Colonic mucosa (tissue), 4 donors: ENCODE measurements at regions not wholly inside any gene's neighbourhood (a gene's known extent, or its start where the extent isn't known, plus 50 kb on each side); places are given as distances from the start of the nearest gene placed in this dataset.

ENCODE experiments used
- DNase-seq: peaks from one replicate; pipeline ENCODE4 v3.0.0-alpha.2; 2020
- H3K27ac ChIP-seq: fragments of 200-600 bp; one replicate; pipeline ENCODE4 v1.8.0; 2021
- H3K27me3 ChIP-seq: fragments of 200-600 bp; one replicate; pipeline ENCODE4 v1.8.0; 2021
- H3K36me3 ChIP-seq: fragments of 200-600 bp; one replicate; pipeline ENCODE4 v1.8.0; 2021
- H3K4me1 ChIP-seq: fragments of 200-600 bp; one replicate; pipeline ENCODE4 v1.8.0; 2021; ENCODE audit warnings: mild to moderate bottlenecking
- H3K4me3 ChIP-seq: fragments of 200-600 bp; one replicate; pipeline ENCODE4 v1.8.0; 2021
- H3K9ac ChIP-seq, 2 donors: one replicate each; pipeline ENCODE4 v1.7.0; 2013; ENCODE audit warnings: control low read depth in 2 of 2, low read depth in 2 of 2, low read length in 2 of 2
- H3K9me3 ChIP-seq: fragments of 200-600 bp; one replicate; pipeline ENCODE4 v1.8.0; 2021
- intact Hi-C: fragments of 100-400 bp; cut with DNase I; formaldehyde crosslinking; loops from one replicate; pipeline ENCODE4 v1.14.1; 2022
- TF ChIP-seq, protein P1 (sequence below): fragments of 200-600 bp; IDR thresholded peaks from one replicate; pipeline ENCODE4 v1.8.0; 2022; ENCODE audit warnings: antibody characterized with exemption, mild to moderate bottlenecking
- donor health status: healthy.
- donor health status: DM: no; HTN: no; CAD: no.
- donor health status: DM: no; HTN: no; CAD: no.

DNA sequence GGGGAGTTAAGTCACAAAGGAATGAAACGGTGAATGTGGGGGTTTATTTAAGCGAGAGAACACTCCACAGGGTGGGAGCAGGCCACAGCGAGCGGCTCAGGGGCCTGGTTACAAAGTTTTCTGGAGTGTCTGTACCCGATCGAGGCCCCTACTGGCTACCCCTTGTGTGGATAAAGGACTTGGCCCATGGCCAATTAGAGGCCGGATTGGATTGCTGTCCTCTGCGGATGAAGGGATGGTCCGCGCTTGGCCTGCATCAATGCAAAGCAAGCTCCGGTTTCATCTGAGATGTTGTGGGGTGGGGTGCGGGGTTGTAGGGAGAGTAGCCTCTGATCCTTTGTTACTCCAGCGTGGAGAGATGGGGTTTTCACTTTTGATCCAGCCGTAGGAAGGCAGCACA is 1574.5 kb upstream of the TENM3 start:
- H3K4me1 ChIP-seq: no peaks in the 10 kb centered on the region
- no peak overlapping the region for H3K27ac ChIP-seq
- H3K36me3 ChIP-seq: no peaks in the 10 kb centered on the region
- H3K9me3 ChIP-seq: no peaks in the 10 kb centered on the region
- intact Hi-C loops: loop anchor here (10.0 kb wide), 1 partner anchor 804 kb away; no protein-coding TSS in a partner anchor
- H3K9ac ChIP-seq: no peak overlapping the region
- TF ChIP-seq, protein P1, sequence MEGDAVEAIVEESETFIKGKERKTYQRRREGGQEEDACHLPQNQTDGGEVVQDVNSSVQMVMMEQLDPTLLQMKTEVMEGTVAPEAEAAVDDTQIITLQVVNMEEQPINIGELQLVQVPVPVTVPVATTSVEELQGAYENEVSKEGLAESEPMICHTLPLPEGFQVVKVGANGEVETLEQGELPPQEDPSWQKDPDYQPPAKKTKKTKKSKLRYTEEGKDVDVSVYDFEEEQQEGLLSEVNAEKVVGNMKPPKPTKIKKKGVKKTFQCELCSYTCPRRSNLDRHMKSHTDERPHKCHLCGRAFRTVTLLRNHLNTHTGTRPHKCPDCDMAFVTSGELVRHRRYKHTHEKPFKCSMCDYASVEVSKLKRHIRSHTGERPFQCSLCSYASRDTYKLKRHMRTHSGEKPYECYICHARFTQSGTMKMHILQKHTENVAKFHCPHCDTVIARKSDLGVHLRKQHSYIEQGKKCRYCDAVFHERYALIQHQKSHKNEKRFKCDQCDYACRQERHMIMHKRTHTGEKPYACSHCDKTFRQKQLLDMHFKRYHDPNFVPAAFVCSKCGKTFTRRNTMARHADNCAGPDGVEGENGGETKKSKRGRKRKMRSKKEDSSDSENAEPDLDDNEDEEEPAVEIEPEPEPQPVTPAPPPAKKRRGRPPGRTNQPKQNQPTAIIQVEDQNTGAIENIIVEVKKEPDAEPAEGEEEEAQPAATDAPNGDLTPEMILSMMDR: no peak
- H3K4me3 ChIP-seq: no peak overlapping the region
- no peaks in the 10 kb centered on the region for H3K27me3 ChIP-seq
- DNase-seq: no peak

DNA sequence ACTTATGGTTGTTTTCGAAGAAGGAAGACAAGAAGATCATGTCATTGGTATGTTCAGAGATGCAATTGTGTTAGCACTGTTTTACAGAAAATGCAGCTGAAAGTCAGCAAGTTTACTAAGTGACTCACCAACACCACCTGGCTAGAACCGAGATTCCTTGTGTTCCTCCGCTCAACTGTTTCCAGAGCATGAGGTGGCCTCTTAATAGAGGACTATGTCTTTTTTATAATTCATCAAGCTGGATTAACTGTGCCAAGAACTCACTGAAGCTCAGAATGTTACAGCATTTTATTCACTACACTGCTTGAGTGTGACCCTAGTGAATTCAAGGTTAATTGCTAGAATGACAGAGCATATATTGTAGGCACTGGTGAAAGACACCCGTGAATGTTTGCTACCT is 1573.5 kb upstream of the TENM3 start:
- Histone ChIP-seq H3K9me3 (no peaks in the 10 kb centered on the region), H3K27me3 (no peaks in the 10 kb centered on the region), H3K4me1 (no peaks in the 10 kb centered on the region), H3K4me3 (no peak overlapping the region), H3K36me3 (no peaks in the 10 kb centered on the region), H3K27ac (no peak overlapping the region), H3K9ac (no peak overlapping the region)
- DNase-seq: no peak
- TF ChIP-seq, protein P1: no peak
- intact Hi-C loops: loop anchor here (10.0 kb wide), 1 partner anchor 805 kb away; no protein-coding TSS in a partner anchor

DNA sequence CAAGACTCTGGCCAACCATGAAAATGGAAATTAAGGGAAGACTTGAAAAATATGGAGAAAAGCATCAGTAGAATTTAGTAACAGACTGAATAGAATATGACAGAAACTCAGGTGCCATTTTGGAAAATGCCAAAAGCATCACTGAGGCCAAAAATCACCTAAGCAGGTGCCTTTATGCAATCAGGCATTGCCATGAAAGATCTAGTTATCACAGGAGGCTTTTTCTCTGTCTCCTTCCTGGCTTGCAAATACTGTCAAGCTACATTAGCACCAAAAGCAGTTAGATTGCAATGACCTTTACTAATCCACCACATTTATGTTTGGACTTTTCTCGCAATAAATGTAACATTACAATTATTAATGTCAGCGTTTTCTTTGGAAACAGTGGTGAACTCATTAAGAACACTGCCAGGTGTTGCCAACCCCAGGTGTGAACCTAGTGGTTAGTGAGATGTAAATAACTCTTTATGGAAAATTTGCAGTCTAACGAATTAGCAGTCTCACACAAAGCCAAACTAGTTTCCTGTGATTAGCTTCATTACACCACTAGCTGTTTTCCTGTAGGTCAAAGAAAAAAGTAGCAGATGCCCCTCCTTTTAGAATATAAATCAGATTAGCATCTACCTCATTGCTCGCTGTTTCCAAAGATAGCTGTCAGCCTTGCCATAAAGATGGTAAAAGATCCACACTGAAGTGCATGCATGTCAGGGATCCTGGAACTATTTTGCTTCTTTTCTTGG is 1568.4 kb upstream of the TENM3 start:
- Histone ChIP-seq H3K4me3 (no peak overlapping the region), H3K27ac (no peak overlapping the region), H3K27me3 (no peaks in the 10 kb centered on the region), H3K4me1 (no peaks in the 10 kb centered on the region), H3K9ac (no peak overlapping the region), H3K36me3 (no peaks in the 10 kb centered on the region), H3K9me3 (no peaks in the 10 kb centered on the region)
- TF ChIP-seq, protein P1: no peak
- intact Hi-C loops: no loop called here
- no peak for DNase-seq

DNA sequence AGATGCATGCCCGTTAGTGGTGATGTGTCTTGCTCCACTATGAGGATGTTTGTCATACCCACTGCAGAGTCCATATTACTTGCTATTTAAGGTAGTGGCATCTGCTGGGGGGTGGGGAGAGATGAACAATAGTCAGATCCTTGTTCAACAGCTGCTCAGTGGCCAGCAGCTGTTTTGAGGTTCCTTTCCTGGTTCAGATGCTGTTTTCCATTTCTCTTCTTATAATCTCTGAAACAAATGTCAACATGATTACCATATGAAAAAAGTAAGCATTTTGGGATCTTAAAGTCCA is 1567.9 kb upstream of the TENM3 start:
- TF ChIP-seq, protein P1: no peak
- H3K36me3 ChIP-seq: no peaks in the 10 kb centered on the region
- no peak overlapping the region for H3K27ac ChIP-seq
- no peaks in the 10 kb centered on the region for H3K27me3 ChIP-seq
- no peak for DNase-seq
- no peaks in the 10 kb centered on the region for H3K4me1 ChIP-seq
- H3K9me3 ChIP-seq: no peaks in the 10 kb centered on the region
- H3K9ac ChIP-seq: no peak overlapping the region
- H3K4me3 ChIP-seq: no peak overlapping the region
- intact Hi-C loops: no loop called here

DNA sequence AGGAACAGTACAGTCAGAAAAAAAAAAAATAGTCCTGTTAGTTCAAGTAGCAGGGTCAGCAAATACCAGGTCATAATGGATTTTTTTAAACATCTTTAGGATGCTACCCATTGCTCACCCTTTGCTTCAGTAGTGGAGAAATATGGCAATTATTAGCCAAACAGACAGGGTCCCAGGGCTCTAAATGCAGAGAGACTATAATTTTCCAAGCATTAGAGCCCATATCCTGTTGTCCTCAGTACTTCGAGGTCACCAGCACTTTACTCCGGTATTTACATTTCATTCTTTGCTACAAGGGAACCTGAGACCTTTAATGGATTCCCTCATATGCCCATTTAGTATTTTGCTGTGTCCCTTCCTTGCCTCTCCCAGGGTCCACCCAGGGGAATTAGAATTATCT is 1562.9 kb upstream of the TENM3 start:
- TF ChIP-seq, protein P1: no peak
- H3K9me3 ChIP-seq: no peaks in the 10 kb centered on the region
- no peak overlapping the region for H3K9ac ChIP-seq
- no peak overlapping the region for H3K4me3 ChIP-seq
- intact Hi-C loops: no loop called here
- H3K27ac ChIP-seq: no peak overlapping the region
- H3K4me1 ChIP-seq: no peaks in the 10 kb centered on the region
- H3K36me3 ChIP-seq: no peaks in the 10 kb centered on the region
- no peaks in the 10 kb centered on the region for H3K27me3 ChIP-seq
- DNase-seq: no peak
